ENCODE measurements at regions not wholly inside any gene's neighbourhood (a gene's known extent, or its start where the extent isn't known, plus 50 kb on each side); places are given as distances from the start of the nearest gene placed in this dataset.

DNA sequence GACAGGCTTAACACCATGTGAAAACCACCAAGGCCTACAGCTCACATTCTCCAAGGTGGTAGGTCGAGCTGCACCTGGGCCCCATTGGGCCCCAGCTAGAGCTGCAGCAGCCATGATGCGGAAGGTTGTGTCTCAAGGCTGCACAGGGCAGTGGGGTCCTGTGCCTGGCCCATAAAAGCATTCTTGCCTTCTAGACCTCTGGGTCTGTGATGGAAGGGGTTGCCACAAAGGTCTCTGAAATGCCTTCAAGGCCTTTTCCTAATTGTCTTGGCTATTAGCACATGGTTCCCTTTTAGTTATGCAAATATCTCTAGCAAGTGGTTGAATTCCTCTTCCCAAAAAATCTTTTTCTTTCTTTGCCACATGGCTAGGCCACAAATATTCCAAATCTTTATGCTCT, 52.5 kb upstream of the C11orf58 start:
- DNase-seq (no peak), ATAC-seq (replicated peaks in 1 of 4) (no peak)
- H3K4me1 ChIP-seq (ENCODE audit: control insufficient read depth in 1 of 2, extremely low read depth in 1 of 2, insufficient read depth in 2 of 2, low read length in 2 of 2), result no peaks in the 10 kb centered on the region
- no peaks in the 10 kb centered on the region for H3K27me3 ChIP-seq (replicated peaks in 1 of 2; ENCODE audit: control insufficient read depth in 2 of 2, extremely low read depth in 1 of 2, insufficient read depth in 2 of 2, low read length in 1 of 2)
- Mint-ChIP-seq H3K27ac (no peak overlapping the region), H3K27me3 (peaks cover 5 to 8% of the 10 kb centered on the region in 2 donors), H3K36me3 (no peaks in the 10 kb centered on the region), H3K9me3 (no peaks in the 10 kb centered on the region), H3K4me1 (no peaks in the 10 kb centered on the region), H3K4me3 (no peak overlapping the region)
- ChIA-PET CTCF (no interaction called here), POLR2A (no interaction called here)
- no peak overlapping the region for H3K27ac ChIP-seq (ENCODE audit: low read length)
- H3K36me3 ChIP-seq (ENCODE audit: control insufficient read depth in 2 of 2, extremely low read depth in 1 of 2, insufficient read depth in 1 of 2, low read length in 1 of 2), result no peaks in the 10 kb centered on the region
- WGBS (ENCODE audit: insufficient coverage), result 80% methylated on average over 1 of the region's 2 CpGs
- no peak overlapping the region for H3K4me3 ChIP-seq (ENCODE audit: control insufficient read depth in 1 of 2, extremely low read depth in 1 of 2, low read length in 1 of 2)
- no peaks in the 10 kb centered on the region for H3K9me3 ChIP-seq

GRCh38 chr11:16678466-16679116, 59.9 kb upstream of the C11orf58 start:
- DNase-seq (no peak), ATAC-seq (replicated peaks in 1 of 4) (no peak)
- no peak overlapping the region for H3K4me3 ChIP-seq (ENCODE audit: control insufficient read depth in 1 of 2, extremely low read depth in 1 of 2, low read length in 1 of 2)
- Mint-ChIP-seq H3K36me3 (no peaks in the 10 kb centered on the region), H3K27ac (no peak overlapping the region), H3K9me3 (peaks cover 0 to 10% (median 7%) of the 10 kb centered on the region in 3 donors), H3K4me1 (no peaks in the 10 kb centered on the region), H3K27me3 (peaks cover 6 to 22% of the 10 kb centered on the region in 2 donors), H3K4me3 (no peak overlapping the region)
- POLR2A ChIA-PET, result no interaction called here
- peaks cover 0 to 7% of the 10 kb centered on the region in 2 experiments for H3K27me3 ChIP-seq (replicated peaks in 1 of 2; ENCODE audit: control insufficient read depth in 2 of 2, extremely low read depth in 1 of 2, insufficient read depth in 2 of 2, low read length in 1 of 2)
- H3K4me1 ChIP-seq (ENCODE audit: control insufficient read depth in 1 of 2, extremely low read depth in 1 of 2, insufficient read depth in 2 of 2, low read length in 2 of 2), result no peaks in the 10 kb centered on the region
- no peaks in the 10 kb centered on the region for H3K36me3 ChIP-seq (ENCODE audit: control insufficient read depth in 2 of 2, extremely low read depth in 1 of 2, insufficient read depth in 1 of 2, low read length in 1 of 2)
- WGBS (ENCODE audit: insufficient coverage), result 56% methylated on average over 7 of the region's 7 CpGs
- CTCF ChIA-PET, result no interaction called here
- H3K27ac ChIP-seq (ENCODE audit: low read length), result no peak overlapping the region
- H3K9me3 ChIP-seq, result no peaks in the 10 kb centered on the region

DNA sequence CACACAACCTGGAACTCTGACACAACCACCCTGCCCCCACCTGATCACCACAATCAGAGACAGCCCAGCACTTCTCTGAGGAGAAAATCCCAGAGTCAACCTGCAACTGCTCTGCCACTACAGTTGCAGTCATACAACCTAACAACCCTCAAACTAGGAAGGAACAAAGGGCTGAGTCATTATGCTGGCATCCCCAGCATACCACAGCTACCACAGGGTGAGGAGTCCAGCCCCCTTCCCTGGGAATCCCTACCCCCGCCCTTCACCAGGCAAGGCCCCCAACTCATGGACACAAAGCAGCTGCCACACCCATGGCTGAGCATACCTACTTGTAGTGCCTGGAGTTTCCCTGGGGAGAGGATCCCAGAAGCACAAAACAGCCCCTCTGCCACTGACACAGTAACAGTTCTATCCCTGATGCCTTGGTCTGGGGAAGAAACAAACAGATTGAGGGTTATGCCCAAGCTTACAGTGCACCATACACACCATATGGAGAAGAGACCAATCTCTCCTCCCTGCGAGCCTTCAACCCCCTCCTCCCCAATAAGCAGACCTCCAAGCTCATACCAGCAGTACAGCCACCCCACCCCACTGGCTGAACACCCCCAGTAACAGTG, 68.5 kb upstream of the C11orf58 start:
- H3K9me3 ChIP-seq, result no peaks in the 10 kb centered on the region
- H3K4me3 ChIP-seq (ENCODE audit: control insufficient read depth in 1 of 2, extremely low read depth in 1 of 2, low read length in 1 of 2), result no peak overlapping the region
- H3K27me3 ChIP-seq (replicated peaks in 1 of 2; ENCODE audit: control insufficient read depth in 2 of 2, extremely low read depth in 1 of 2, insufficient read depth in 2 of 2, low read length in 1 of 2), result peaks cover 0 to 19% of the 10 kb centered on the region in 2 experiments
- no peak overlapping the region for H3K27ac ChIP-seq (ENCODE audit: low read length)
- ChIA-PET POLR2A (no interaction called here), CTCF (no interaction called here)
- Mint-ChIP-seq H3K4me3 (no peak overlapping the region), H3K27me3 (peaks cover 10 to 13% of the 10 kb centered on the region in 2 donors), H3K9me3 (peaks cover 15 to 19% (median 16%) of the 10 kb centered on the region in 3 donors), H3K4me1 (no peaks in the 10 kb centered on the region), H3K36me3 (no peaks in the 10 kb centered on the region), H3K27ac (no peak overlapping the region)
- no peaks in the 10 kb centered on the region for H3K4me1 ChIP-seq (ENCODE audit: control insufficient read depth in 1 of 2, extremely low read depth in 1 of 2, insufficient read depth in 2 of 2, low read length in 2 of 2)
- ATAC-seq (replicated peaks in 1 of 4) (no peak), DNase-seq (no peak)
- H3K36me3 ChIP-seq (ENCODE audit: control insufficient read depth in 2 of 2, extremely low read depth in 1 of 2, insufficient read depth in 1 of 2, low read length in 1 of 2), result no peaks in the 10 kb centered on the region
- 67% methylated on average over 1 of the region's 2 CpGs for WGBS (ENCODE audit: insufficient coverage)

DNA sequence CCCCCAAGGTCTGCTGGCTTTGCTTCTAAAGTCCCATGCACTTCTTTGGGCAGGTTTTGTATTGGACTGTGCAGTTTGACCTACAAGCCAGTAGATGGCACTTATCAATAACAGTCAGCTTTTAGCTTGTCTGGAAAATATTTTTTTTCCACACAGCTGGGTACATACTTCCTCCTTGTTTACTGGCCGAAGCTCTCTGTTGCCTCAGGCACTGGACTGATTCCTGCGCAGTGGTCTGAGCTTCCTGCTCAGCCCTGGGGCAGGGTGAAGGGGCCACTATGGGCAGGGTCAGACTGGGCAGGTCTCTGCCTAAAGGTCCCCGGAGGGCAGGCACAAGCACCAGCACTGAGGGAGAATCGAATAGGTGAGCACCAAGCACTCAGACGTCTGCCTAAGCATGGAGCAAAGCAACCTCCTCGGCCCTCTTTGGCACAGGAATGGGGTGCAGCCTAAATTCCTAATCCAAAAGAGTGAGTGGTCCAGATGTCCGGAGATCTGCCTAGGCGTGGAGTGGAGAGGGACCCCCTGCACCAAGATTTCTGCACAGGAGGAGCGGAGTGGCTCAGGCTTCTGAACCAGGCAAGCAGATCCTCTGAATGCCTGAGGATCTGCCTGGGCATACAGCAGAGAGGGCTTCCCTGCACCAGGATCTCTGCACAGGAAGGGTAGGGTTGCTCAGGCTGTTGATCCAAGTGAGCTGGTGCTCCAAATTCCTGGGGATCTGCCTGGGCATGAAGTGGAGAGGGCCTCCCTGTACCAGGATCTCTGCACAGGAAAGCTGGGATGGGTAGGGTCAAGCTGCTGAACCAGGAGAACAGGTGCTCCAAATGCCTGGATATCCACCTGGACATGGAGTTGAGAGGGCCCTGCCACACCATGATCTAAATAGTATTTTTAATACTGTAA, 105.9 kb upstream of the C11orf58 start:
- Histone ChIP-seq H3K4me3 (ENCODE audit: control insufficient read depth in 1 of 2, extremely low read depth in 1 of 2, low read length in 1 of 2) (no peak overlapping the region), H3K27me3 (replicated peaks in 1 of 2; ENCODE audit: control insufficient read depth in 2 of 2, extremely low read depth in 1 of 2, insufficient read depth in 2 of 2, low read length in 1 of 2) (peaks cover 0 to 7% of the 10 kb centered on the region in 2 experiments), H3K4me1 (ENCODE audit: control insufficient read depth in 1 of 2, extremely low read depth in 1 of 2, insufficient read depth in 2 of 2, low read length in 2 of 2) (no peaks in the 10 kb centered on the region), H3K9me3 (peaks cover 4% of the 10 kb centered on the region), H3K27ac (ENCODE audit: low read length) (no peak overlapping the region), H3K36me3 (ENCODE audit: control insufficient read depth in 2 of 2, extremely low read depth in 1 of 2, insufficient read depth in 1 of 2, low read length in 1 of 2) (no peaks in the 10 kb centered on the region)
- Mint-ChIP-seq H3K27ac (no peak overlapping the region), H3K36me3 (no peaks in the 10 kb centered on the region), H3K27me3 (peaks cover 17 to 28% of the 10 kb centered on the region in 2 donors), H3K4me3 (no peak overlapping the region), H3K9me3 (peaks cover 20 to 47% (median 23%) of the 10 kb centered on the region in 3 donors), H3K4me1 (no peaks in the 10 kb centered on the region)
- 69% methylated on average over 9 of the region's 9 CpGs for WGBS (ENCODE audit: insufficient coverage)
- POLR2A ChIA-PET, result no interaction called here
- ATAC-seq (replicated peaks in 1 of 4), result no peak
- DNase-seq, result no peak
- CTCF ChIA-PET, result no interaction called here

- DNase-seq, result no peak
- ChIA-PET POLR2A (no interaction called here), CTCF (no interaction called here)
- Histone ChIP-seq H3K27me3 (replicated peaks in 1 of 2; ENCODE audit: control insufficient read depth in 2 of 2, extremely low read depth in 1 of 2, insufficient read depth in 2 of 2, low read length in 1 of 2) (peaks cover 0 to 7% of the 10 kb centered on the region in 2 experiments), H3K4me3 (ENCODE audit: control insufficient read depth in 1 of 2, extremely low read depth in 1 of 2, low read length in 1 of 2) (no peak overlapping the region), H3K36me3 (ENCODE audit: control insufficient read depth in 2 of 2, extremely low read depth in 1 of 2, insufficient read depth in 1 of 2, low read length in 1 of 2) (no peaks in the 10 kb centered on the region), H3K27ac (ENCODE audit: low read length) (no peak overlapping the region), H3K4me1 (ENCODE audit: control insufficient read depth in 1 of 2, extremely low read depth in 1 of 2, insufficient read depth in 2 of 2, low read length in 2 of 2) (no peaks in the 10 kb centered on the region), H3K9me3 (peaks cover 4% of the 10 kb centered on the region)
- Mint-ChIP-seq H3K27me3 (peaks cover 17 to 28% of the 10 kb centered on the region in 2 donors), H3K9me3 (peaks cover 21 to 45% (median 23%) of the 10 kb centered on the region in 3 donors), H3K4me3 (no peak overlapping the region), H3K36me3 (no peaks in the 10 kb centered on the region), H3K27ac (no peak overlapping the region), H3K4me1 (no peaks in the 10 kb centered on the region)
- no peak for ATAC-seq (replicated peaks in 1 of 4)
Measured at GRCh38 chr11:16630651-16631050, 107.8 kb upstream of the C11orf58 start.

DNA sequence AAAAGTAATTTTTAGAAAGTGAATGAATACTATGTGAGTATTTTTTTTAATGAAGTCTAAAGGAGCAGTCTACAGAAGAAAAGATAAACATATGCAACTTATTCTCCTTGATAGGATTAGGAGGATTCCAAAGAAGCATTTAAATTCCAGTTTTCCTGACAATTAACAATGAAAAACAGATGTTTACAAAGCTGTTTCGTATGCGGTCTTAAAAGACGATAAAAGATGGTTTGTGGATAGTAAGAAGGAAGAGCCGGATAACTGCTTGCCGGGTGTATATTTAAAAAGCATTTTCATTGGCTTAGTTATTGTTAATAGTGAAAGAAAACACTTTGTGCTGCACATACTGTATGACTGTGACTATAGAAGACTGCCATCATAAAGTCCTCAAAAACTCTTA, 120.0 kb upstream of the C11orf58 start:
- DNase-seq, result no peak
- Mint-ChIP-seq H3K27ac (no peak overlapping the region), H3K36me3 (no peaks in the 10 kb centered on the region), H3K4me1 (peaks cover 10 to 12% (median 11%) of the 10 kb centered on the region in 3 donors), H3K4me3 (no peak overlapping the region), H3K9me3 (peaks cover 0 to 9% (median 5%) of the 10 kb centered on the region in 3 donors), H3K27me3 (peaks cover 34% of the 10 kb centered on the region in 2 donors)
- ATAC-seq (replicated peaks in 1 of 4), result no peak
- no peak overlapping the region for H3K4me3 ChIP-seq (ENCODE audit: control insufficient read depth in 1 of 2, extremely low read depth in 1 of 2, low read length in 1 of 2)
- H3K27ac ChIP-seq (ENCODE audit: low read length), result no peak overlapping the region
- POLR2A ChIA-PET, result no interaction called here
- H3K36me3 ChIP-seq (ENCODE audit: control insufficient read depth in 2 of 2, extremely low read depth in 1 of 2, insufficient read depth in 1 of 2, low read length in 1 of 2), result no peaks in the 10 kb centered on the region
- WGBS (ENCODE audit: insufficient coverage), result no CpG with 5 or more reads among the region's 5 CpGs
- CTCF ChIA-PET, result no interaction called here
- peaks cover 0 to 9% of the 10 kb centered on the region in 2 experiments for H3K4me1 ChIP-seq (ENCODE audit: control insufficient read depth in 1 of 2, extremely low read depth in 1 of 2, insufficient read depth in 2 of 2, low read length in 2 of 2)
- H3K9me3 ChIP-seq, result no peaks in the 10 kb centered on the region
- peaks cover 10 to 16% of the 10 kb centered on the region in 2 experiments for H3K27me3 ChIP-seq (replicated peaks in 1 of 2; ENCODE audit: control insufficient read depth in 2 of 2, extremely low read depth in 1 of 2, insufficient read depth in 2 of 2, low read length in 1 of 2)
